ENCODE measurements at regions not wholly inside any gene's neighbourhood (a gene's known extent, or its start where the extent isn't known, plus 50 kb on each side); places are given as distances from the start of the nearest gene placed in this dataset.

- in situ Hi-C loops (cut with HindIII; ENCODE audit: low pct_unique_long_range_greater_than_20kb, low sequenced_read_pairs), result no loop called here
- no peak for DNase-seq (ENCODE audit: low read depth, low spot score)
Observed at GRCh38 chr11:28464252-28464867, 356.2 kb downstream of the METTL15 start.

- in situ Hi-C loops (cut with HindIII; ENCODE audit: low pct_unique_long_range_greater_than_20kb, low sequenced_read_pairs), result no loop called here
- no peak for DNase-seq (ENCODE audit: low read depth, low spot score)
Observed at GRCh38 chr11:28463826-28464225, 355.6 kb downstream of the METTL15 start.

GRCh38 chr11:28461846-28462245, 353.7 kb downstream of the METTL15 start:
- in situ Hi-C loops (cut with HindIII; ENCODE audit: low pct_unique_long_range_greater_than_20kb, low sequenced_read_pairs), result no loop called here
- no peak for DNase-seq (ENCODE audit: low read depth, low spot score)

GRCh38 chr11:28461338-28461737, 353.1 kb downstream of the METTL15 start:
- in situ Hi-C loops (cut with HindIII; ENCODE audit: low pct_unique_long_range_greater_than_20kb, low sequenced_read_pairs), result no loop called here
- DNase-seq (ENCODE audit: low read depth, low spot score), result no peak

- DNase-seq (ENCODE audit: low read depth, low spot score), result no peak
- in situ Hi-C loops (cut with HindIII; ENCODE audit: low pct_unique_long_range_greater_than_20kb, low sequenced_read_pairs), result no loop called here
Observed at GRCh38 chr11:28460348-28460747, 352.2 kb downstream of the METTL15 start.

GRCh38 chr11:28459912-28460311, 351.7 kb downstream of the METTL15 start:
- DNase-seq (ENCODE audit: low read depth, low spot score), result no peak
- in situ Hi-C loops (cut with HindIII; ENCODE audit: low pct_unique_long_range_greater_than_20kb, low sequenced_read_pairs), result no loop called here

GRCh38 chr11:28457481-28458065, 349.4 kb downstream of the METTL15 start:
- in situ Hi-C loops (cut with HindIII; ENCODE audit: low pct_unique_long_range_greater_than_20kb, low sequenced_read_pairs), result no loop called here

GRCh38 chr11:28448186-28448585, 340.0 kb downstream of the METTL15 start:
- no peak for DNase-seq (ENCODE audit: low read depth, low spot score)
- in situ Hi-C loops (cut with HindIII; ENCODE audit: low pct_unique_long_range_greater_than_20kb, low sequenced_read_pairs), result no loop called here

More at GRCh38 chr11:28457481-28458065, 349.4 kb downstream of the METTL15 start:
- DNase-seq (ENCODE audit: low read depth, low spot score), result no peak

- no peak for DNase-seq (ENCODE audit: low read depth, low spot score)
- in situ Hi-C loops (cut with HindIII; ENCODE audit: low pct_unique_long_range_greater_than_20kb, low sequenced_read_pairs), result no loop called here
Observed at GRCh38 chr11:28447226-28447625, 339.0 kb downstream of the METTL15 start.

GRCh38 chr11:28442131-28442530, 333.9 kb downstream of the METTL15 start:
- DNase-seq (ENCODE audit: low read depth, low spot score), result no peak
- in situ Hi-C loops (cut with HindIII; ENCODE audit: low pct_unique_long_range_greater_than_20kb, low sequenced_read_pairs), result no loop called here

GRCh38 chr11:28439403-28439802, 331.2 kb downstream of the METTL15 start:
- DNase-seq (ENCODE audit: low read depth, low spot score), result no peak

GRCh38 chr11:28420099-28420498, 311.9 kb downstream of the METTL15 start:
- no peak for DNase-seq (ENCODE audit: low read depth, low spot score)
- in situ Hi-C loops (cut with HindIII; ENCODE audit: low pct_unique_long_range_greater_than_20kb, low sequenced_read_pairs), result no loop called here

More at GRCh38 chr11:28439403-28439802, 331.2 kb downstream of the METTL15 start:
- in situ Hi-C loops (cut with HindIII; ENCODE audit: low pct_unique_long_range_greater_than_20kb, low sequenced_read_pairs), result no loop called here

GRCh38 chr11:28417601-28418323, 309.6 kb downstream of the METTL15 start:
- no peak for DNase-seq (ENCODE audit: low read depth, low spot score)
- in situ Hi-C loops (cut with HindIII; ENCODE audit: low pct_unique_long_range_greater_than_20kb, low sequenced_read_pairs), result no loop called here

- in situ Hi-C loops (cut with HindIII; ENCODE audit: low pct_unique_long_range_greater_than_20kb, low sequenced_read_pairs), result no loop called here
Observed at GRCh38 chr11:28412029-28412428, 303.8 kb downstream of the METTL15 start.

GRCh38 chr11:28401446-28401845, 293.3 kb downstream of the METTL15 start:
- in situ Hi-C loops (cut with HindIII; ENCODE audit: low pct_unique_long_range_greater_than_20kb, low sequenced_read_pairs), result no loop called here
- DNase-seq (ENCODE audit: low read depth, low spot score), result no peak

More at GRCh38 chr11:28412029-28412428, 303.8 kb downstream of the METTL15 start:
- DNase-seq (ENCODE audit: low read depth, low spot score), result no peak

GRCh38 chr11:28400331-28401100, 292.3 kb downstream of the METTL15 start:
- in situ Hi-C loops (cut with HindIII; ENCODE audit: low pct_unique_long_range_greater_than_20kb, low sequenced_read_pairs), result no loop called here

GRCh38 chr11:28393348-28393747, 285.2 kb downstream of the METTL15 start:
- in situ Hi-C loops (cut with HindIII; ENCODE audit: low pct_unique_long_range_greater_than_20kb, low sequenced_read_pairs), result no loop called here
- DNase-seq (ENCODE audit: low read depth, low spot score), result no peak

More at GRCh38 chr11:28400331-28401100, 292.3 kb downstream of the METTL15 start:
- DNase-seq (ENCODE audit: low read depth, low spot score), result no peak

GRCh38 chr11:28384418-28384817, 276.2 kb downstream of the METTL15 start:
- in situ Hi-C loops (cut with HindIII; ENCODE audit: low pct_unique_long_range_greater_than_20kb, low sequenced_read_pairs), result no loop called here
- DNase-seq (ENCODE audit: low read depth, low spot score), result no peak

Data from SK-MEL-5 (cell line).